ENCODE measurements at regions not wholly inside any gene's neighbourhood (a gene's known extent, or its start where the extent isn't known, plus 50 kb on each side); places are given as distances from the start of the nearest gene placed in this dataset.

GRCh38 chr5:155094455-155094854 lies 80.9 kb downstream of the KIF4B start:
- TF ChIP-seq POLR2AphosphoS5 (IDR thresholded peaks at IDR 0.05), result no peak
- TF ChIP-seq, protein P1, sequence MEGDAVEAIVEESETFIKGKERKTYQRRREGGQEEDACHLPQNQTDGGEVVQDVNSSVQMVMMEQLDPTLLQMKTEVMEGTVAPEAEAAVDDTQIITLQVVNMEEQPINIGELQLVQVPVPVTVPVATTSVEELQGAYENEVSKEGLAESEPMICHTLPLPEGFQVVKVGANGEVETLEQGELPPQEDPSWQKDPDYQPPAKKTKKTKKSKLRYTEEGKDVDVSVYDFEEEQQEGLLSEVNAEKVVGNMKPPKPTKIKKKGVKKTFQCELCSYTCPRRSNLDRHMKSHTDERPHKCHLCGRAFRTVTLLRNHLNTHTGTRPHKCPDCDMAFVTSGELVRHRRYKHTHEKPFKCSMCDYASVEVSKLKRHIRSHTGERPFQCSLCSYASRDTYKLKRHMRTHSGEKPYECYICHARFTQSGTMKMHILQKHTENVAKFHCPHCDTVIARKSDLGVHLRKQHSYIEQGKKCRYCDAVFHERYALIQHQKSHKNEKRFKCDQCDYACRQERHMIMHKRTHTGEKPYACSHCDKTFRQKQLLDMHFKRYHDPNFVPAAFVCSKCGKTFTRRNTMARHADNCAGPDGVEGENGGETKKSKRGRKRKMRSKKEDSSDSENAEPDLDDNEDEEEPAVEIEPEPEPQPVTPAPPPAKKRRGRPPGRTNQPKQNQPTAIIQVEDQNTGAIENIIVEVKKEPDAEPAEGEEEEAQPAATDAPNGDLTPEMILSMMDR (IDR thresholded peaks at IDR 0.05), result no peak
- no peak for TF ChIP-seq POLR2A (IDR thresholded peaks at IDR 0.05)
- TF ChIP-seq EP300 (IDR thresholded peaks at IDR 0.05), result no peak
